ENCODE measurements at regions not wholly inside any gene's neighbourhood (a gene's known extent, or its start where the extent isn't known, plus 50 kb on each side); places are given as distances from the start of the nearest gene placed in this dataset.

GRCh38 chr3:18771931-18772330 lies 346.8 kb upstream of the SATB1 start:
- TF ChIP-seq ZNF768 (tag by site-specific recombination; IDR thresholded peaks at IDR 0.05) = no peak
- TF ChIP-seq CTCF (tag by site-specific recombination; IDR thresholded peaks at IDR 0.05) = no peak
- no peak for TF ChIP-seq REST (tag by site-specific recombination; IDR thresholded peaks at IDR 0.05)

Data from HEK293 (cell line).